GM23338 (cell line): ENCODE measurements at regions not wholly inside any gene's neighbourhood (a gene's known extent, or its start where the extent isn't known, plus 50 kb on each side); places are given as distances from the start of the nearest gene placed in this dataset.

ENCODE experiments used
- ATAC-seq: fragments of 200-7000 bp; cut with Tn5 transposase; 3 replicates; pipeline ENCODE4 v1.9.1; 2020
- DNase-seq: peaks from one replicate; pipeline ENCODE4 v3.0.0-alpha.2; 2015; ENCODE audit warnings: low spot score
- H2AFZ ChIP-seq: fragments of 200-600 bp; sonication (generic); 2 replicates; pipeline ENCODE4 v1.8.0; 2016; ENCODE audit warnings: antibody characterized with exemption, mild to moderate bottlenecking, moderate library complexity
- H3F3A ChIP-seq: fragments of 200-600 bp; sonication (generic); replicated peaks from 2 replicates; pipeline ENCODE4 v1.8.0; 2017; ENCODE audit warnings: antibody characterized with exemption, mixed run types, low read depth
- H3K27ac ChIP-seq: fragments of 200-600 bp; sonication (generic); 2 replicates; pipeline ENCODE4 v1.6.1; 2016; ENCODE audit warnings: low read depth
- H3K27me3 ChIP-seq: fragments of 200-600 bp; sonication (generic); 2 replicates; pipeline ENCODE4 v1.8.0; 2016; ENCODE audit warnings: mild to moderate bottlenecking, mixed run types, moderate library complexity; ENCODE audit not compliant: insufficient read depth
- H3K36me3 ChIP-seq: fragments of 200-600 bp; sonication (generic); 2 replicates; pipeline ENCODE4 v1.8.0; 2016; ENCODE audit warnings: mild to moderate bottlenecking; ENCODE audit not compliant: insufficient read depth
- H3K4me1 ChIP-seq: fragments of 200-600 bp; sonication (generic); 2 replicates; pipeline ENCODE4 v1.8.0; 2016; ENCODE audit warnings: mild to moderate bottlenecking, moderate library complexity; ENCODE audit not compliant: insufficient read depth
- H3K4me2 ChIP-seq: fragments of 200-600 bp; sonication (generic); 2 replicates; pipeline ENCODE4 v1.7.1; 2017; ENCODE audit warnings: mixed run types
- H3K4me3 ChIP-seq: fragments of 200-600 bp; sonication (generic); 2 replicates; pipeline ENCODE4 v1.6.1; 2016; ENCODE audit warnings: mixed run types
- H3K79me2 ChIP-seq: fragments of 200-600 bp; sonication (generic); replicated peaks from 2 replicates; pipeline ENCODE4 v1.8.0; 2017; ENCODE audit warnings: mild to moderate bottlenecking; ENCODE audit not compliant: insufficient read depth
- H3K9me2 ChIP-seq: fragments of 200-600 bp; sonication (generic); 2 replicates; pipeline ENCODE4 v1.8.0; 2017; ENCODE audit not compliant: insufficient read depth
- H4K20me1 ChIP-seq: fragments of 200-600 bp; sonication (generic); replicated peaks from 2 replicates; pipeline ENCODE4 v1.8.0; 2017; ENCODE audit warnings: mild to moderate bottlenecking; ENCODE audit not compliant: insufficient read depth
- H3K27ac Mint-ChIP-seq: 2 replicates; pipeline ENCODE4 v1.8.0; 2020; ENCODE audit warnings: inconsistent platforms, mild to moderate bottlenecking, moderate library complexity, mixed read lengths
- H3K27me3 Mint-ChIP-seq: 3 replicates; pipeline ENCODE4 v1.8.0; 2022; ENCODE audit warnings: low read depth, mild to moderate bottlenecking, moderate library complexity, mixed read lengths, inconsistent platforms; ENCODE audit not compliant: insufficient read depth, poor library complexity
- H3K36me3 Mint-ChIP-seq: 3 replicates; pipeline ENCODE4 v1.8.0; 2021; ENCODE audit warnings: low read depth, mild to moderate bottlenecking, inconsistent platforms, moderate library complexity, mixed read lengths
- H3K4me1 Mint-ChIP-seq: 3 replicates; pipeline ENCODE4 v1.8.0; 2020; ENCODE audit warnings: mild to moderate bottlenecking, inconsistent platforms, mixed read lengths
- H3K4me3 Mint-ChIP-seq: 3 replicates; pipeline ENCODE4 v1.8.0; 2021; ENCODE audit warnings: moderate library complexity, mild to moderate bottlenecking, inconsistent platforms, mixed read lengths
- H3K9me3 Mint-ChIP-seq: 3 replicates; pipeline ENCODE4 v1.8.0; 2020; ENCODE audit warnings: moderate library complexity, mild to moderate bottlenecking, inconsistent platforms, mixed read lengths
- CREB1 ChIP-seq: fragments of 250-450 bp; sonication (Bioruptor Pico); IDR thresholded peaks from 2 replicates; pipeline ENCODE4 v1.5.0; 2020; ENCODE audit warnings: low read depth, mild to moderate bottlenecking, moderate library complexity
- CTCF ChIP-seq, 2 experiments: fragments of 200-600 bp in 1 of 2; sonication (generic) in 1 of 2; conservative IDR thresholded peaks; 2 replicates each; pipeline versions ENCODE4 v1.5.1 to v1.6.1; 2016 to 2017; ENCODE audit warnings: antibody characterized with exemption in 2 of 2, low read depth in 2 of 2, mild to moderate bottlenecking in 2 of 2, moderate library complexity in 1 of 2
- EZH2 ChIP-seq: fragments of 200-600 bp; sonication (generic); IDR thresholded peaks from one replicate; pipeline ENCODE4 v1.8.0; 2017; ENCODE audit warnings: antibody characterized with exemption, mild to moderate bottlenecking, low read depth; ENCODE audit not compliant: unreplicated experiment
- EZH2phosphoT487 ChIP-seq: fragments of 200-600 bp; sonication (generic); IDR thresholded peaks from one replicate; pipeline ENCODE4 v1.8.1; 2018; ENCODE audit warnings: antibody characterized with exemption; ENCODE audit not compliant: unreplicated experiment
- NANOG ChIP-seq: IDR thresholded peaks from 2 replicates; pipeline ENCODE4 v1.6.1; 2016; ENCODE audit warnings: antibody characterized with exemption, borderline replicate concordance
- POLR2AphosphoS5 ChIP-seq: IDR thresholded peaks from 2 replicates; pipeline ENCODE4 v1.6.1; 2016; ENCODE audit warnings: antibody characterized with exemption, low read depth
- ZNF114 ChIP-seq: fragments of 250-450 bp; sonication (Bioruptor Pico); IDR thresholded peaks from 2 replicates; pipeline ENCODE4 v1.5.0; 2020; ENCODE audit warnings: mild to moderate bottlenecking, moderate library complexity
- ZNF331 ChIP-seq: fragments of 250-450 bp; sonication (Bioruptor Pico); IDR thresholded peaks from 2 replicates; pipeline ENCODE4 v1.5.0; 2020; ENCODE audit warnings: low read depth, mild to moderate bottlenecking, moderate library complexity
- TF ChIP-seq, protein P1 (sequence below): fragments of 250-450 bp; sonication (Bioruptor Pico); IDR thresholded peaks from 2 replicates; pipeline ENCODE4 v1.5.0; 2020; ENCODE audit warnings: mild to moderate bottlenecking, moderate library complexity

DNA sequence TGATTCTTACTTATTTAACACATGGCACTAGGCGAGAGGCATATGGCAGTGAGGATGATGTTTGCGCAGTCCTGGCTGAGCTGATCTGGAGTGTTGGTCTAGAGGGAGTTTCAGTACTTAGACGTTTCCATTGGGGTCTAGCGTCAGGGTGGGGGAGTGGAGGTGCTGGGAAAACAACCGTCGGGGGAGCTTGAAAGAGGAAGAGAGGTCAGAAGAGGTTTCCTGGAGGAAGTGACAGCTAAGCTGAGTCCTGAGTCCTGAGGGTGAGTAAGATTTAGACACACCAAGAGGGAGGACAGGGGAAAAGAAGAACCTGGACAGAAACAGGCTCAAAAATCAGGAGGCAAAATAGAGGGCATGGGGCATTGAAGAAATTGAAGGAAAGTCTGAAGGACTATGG, 81.4 kb downstream of the ALOX5AP start:
- no peaks in the 10 kb centered on the region; the same call in 2 of the 3 replicates for H3K4me1 Mint-ChIP-seq
- Histone ChIP-seq H3F3A (no peaks in the 10 kb centered on the region), H3K4me3 (no peak overlapping the region), H3K36me3 (no peaks in the 10 kb centered on the region), H3K27me3 (no peaks in the 10 kb centered on the region), H3K4me2 (no peak overlapping the region), H4K20me1 (no peaks in the 10 kb centered on the region), H3K27ac (no peak overlapping the region), H3K79me2 (no peaks in the 10 kb centered on the region), H2AFZ (peak overlapping the region; percentile 52; the same call in 1 of the 2 replicates), H3K4me1 (no peaks in the 10 kb centered on the region), H3K9me2 (no peaks in the 10 kb centered on the region)
- ATAC-seq, result no peak
- H3K27me3 Mint-ChIP-seq, result peaks cover 7% of the 10 kb centered on the region
- H3K36me3 Mint-ChIP-seq, result no peaks in the 10 kb centered on the region
- TF ChIP-seq CREB1 (CRISPR knock-in tag), result no peak
- TF ChIP-seq CTCF (conservative IDR thresholded peaks at IDR 0.05; ENCODE audit: low read depth in 2 of 2), result no peak
- no peak for TF ChIP-seq NANOG
- no peaks in the 10 kb centered on the region for H3K9me3 Mint-ChIP-seq
- DNase-seq, result no peak
- H3K4me3 Mint-ChIP-seq, result no peak overlapping the region
- H3K27ac Mint-ChIP-seq, result no peak overlapping the region

DNA sequence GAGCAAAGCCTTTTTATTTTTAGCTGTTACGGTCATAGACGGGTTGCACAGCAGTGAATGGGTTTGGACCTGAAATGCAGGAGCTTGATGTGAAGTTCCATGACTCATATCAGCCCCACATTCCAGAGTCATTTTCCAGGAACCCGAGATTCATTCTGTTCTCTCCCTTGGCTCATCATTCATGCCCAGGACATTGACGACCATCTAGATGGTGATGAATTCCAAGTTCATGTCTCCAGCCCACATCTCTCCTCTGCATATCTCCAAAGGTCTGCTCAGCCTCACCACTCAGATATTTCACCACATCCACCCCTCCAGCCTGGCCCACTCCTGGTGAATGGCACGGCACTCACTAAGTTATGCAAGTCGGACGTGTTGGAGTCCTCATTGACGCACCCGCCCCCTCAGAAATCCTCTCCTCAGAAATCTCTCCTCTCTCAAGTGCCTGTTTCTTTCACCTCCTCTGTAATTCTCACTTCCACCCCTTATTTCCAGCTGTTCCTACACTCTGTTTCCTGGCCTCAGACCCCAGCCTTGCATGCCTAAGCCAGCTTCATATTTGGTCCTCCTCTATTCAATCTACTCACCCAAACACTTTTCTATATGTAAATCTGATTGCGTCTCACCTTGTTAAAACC, 83.1 kb downstream of the ALOX5AP start:
- Mint-ChIP-seq H3K4me3 (no peak overlapping the region), H3K36me3 (no peaks in the 10 kb centered on the region), H3K27ac (no peak overlapping the region), H3K4me1 (no peaks in the 10 kb centered on the region; the same call in 2 of the 3 replicates), H3K9me3 (no peaks in the 10 kb centered on the region), H3K27me3 (peaks cover 7% of the 10 kb centered on the region)
- Histone ChIP-seq H3K4me3 (no peak overlapping the region), H3K79me2 (no peaks in the 10 kb centered on the region), H3K9me2 (no peaks in the 10 kb centered on the region), H4K20me1 (no peaks in the 10 kb centered on the region), H2AFZ (no peak overlapping the region), H3K36me3 (no peaks in the 10 kb centered on the region), H3K4me2 (no peak overlapping the region), H3K27me3 (no peaks in the 10 kb centered on the region), H3F3A (no peaks in the 10 kb centered on the region), H3K27ac (no peak overlapping the region), H3K4me1 (no peaks in the 10 kb centered on the region)
- DNase-seq (no peak), ATAC-seq (no peak)
- TF ChIP-seq EZH2 (no peak), EZH2phosphoT487 (no peak), ZNF331 (CRISPR knock-in tag) (no peak), CREB1 (CRISPR knock-in tag) (no peak), ZNF114 (no peak), POLR2AphosphoS5 (no peak), NANOG (no peak)
- TF ChIP-seq, protein P1, sequence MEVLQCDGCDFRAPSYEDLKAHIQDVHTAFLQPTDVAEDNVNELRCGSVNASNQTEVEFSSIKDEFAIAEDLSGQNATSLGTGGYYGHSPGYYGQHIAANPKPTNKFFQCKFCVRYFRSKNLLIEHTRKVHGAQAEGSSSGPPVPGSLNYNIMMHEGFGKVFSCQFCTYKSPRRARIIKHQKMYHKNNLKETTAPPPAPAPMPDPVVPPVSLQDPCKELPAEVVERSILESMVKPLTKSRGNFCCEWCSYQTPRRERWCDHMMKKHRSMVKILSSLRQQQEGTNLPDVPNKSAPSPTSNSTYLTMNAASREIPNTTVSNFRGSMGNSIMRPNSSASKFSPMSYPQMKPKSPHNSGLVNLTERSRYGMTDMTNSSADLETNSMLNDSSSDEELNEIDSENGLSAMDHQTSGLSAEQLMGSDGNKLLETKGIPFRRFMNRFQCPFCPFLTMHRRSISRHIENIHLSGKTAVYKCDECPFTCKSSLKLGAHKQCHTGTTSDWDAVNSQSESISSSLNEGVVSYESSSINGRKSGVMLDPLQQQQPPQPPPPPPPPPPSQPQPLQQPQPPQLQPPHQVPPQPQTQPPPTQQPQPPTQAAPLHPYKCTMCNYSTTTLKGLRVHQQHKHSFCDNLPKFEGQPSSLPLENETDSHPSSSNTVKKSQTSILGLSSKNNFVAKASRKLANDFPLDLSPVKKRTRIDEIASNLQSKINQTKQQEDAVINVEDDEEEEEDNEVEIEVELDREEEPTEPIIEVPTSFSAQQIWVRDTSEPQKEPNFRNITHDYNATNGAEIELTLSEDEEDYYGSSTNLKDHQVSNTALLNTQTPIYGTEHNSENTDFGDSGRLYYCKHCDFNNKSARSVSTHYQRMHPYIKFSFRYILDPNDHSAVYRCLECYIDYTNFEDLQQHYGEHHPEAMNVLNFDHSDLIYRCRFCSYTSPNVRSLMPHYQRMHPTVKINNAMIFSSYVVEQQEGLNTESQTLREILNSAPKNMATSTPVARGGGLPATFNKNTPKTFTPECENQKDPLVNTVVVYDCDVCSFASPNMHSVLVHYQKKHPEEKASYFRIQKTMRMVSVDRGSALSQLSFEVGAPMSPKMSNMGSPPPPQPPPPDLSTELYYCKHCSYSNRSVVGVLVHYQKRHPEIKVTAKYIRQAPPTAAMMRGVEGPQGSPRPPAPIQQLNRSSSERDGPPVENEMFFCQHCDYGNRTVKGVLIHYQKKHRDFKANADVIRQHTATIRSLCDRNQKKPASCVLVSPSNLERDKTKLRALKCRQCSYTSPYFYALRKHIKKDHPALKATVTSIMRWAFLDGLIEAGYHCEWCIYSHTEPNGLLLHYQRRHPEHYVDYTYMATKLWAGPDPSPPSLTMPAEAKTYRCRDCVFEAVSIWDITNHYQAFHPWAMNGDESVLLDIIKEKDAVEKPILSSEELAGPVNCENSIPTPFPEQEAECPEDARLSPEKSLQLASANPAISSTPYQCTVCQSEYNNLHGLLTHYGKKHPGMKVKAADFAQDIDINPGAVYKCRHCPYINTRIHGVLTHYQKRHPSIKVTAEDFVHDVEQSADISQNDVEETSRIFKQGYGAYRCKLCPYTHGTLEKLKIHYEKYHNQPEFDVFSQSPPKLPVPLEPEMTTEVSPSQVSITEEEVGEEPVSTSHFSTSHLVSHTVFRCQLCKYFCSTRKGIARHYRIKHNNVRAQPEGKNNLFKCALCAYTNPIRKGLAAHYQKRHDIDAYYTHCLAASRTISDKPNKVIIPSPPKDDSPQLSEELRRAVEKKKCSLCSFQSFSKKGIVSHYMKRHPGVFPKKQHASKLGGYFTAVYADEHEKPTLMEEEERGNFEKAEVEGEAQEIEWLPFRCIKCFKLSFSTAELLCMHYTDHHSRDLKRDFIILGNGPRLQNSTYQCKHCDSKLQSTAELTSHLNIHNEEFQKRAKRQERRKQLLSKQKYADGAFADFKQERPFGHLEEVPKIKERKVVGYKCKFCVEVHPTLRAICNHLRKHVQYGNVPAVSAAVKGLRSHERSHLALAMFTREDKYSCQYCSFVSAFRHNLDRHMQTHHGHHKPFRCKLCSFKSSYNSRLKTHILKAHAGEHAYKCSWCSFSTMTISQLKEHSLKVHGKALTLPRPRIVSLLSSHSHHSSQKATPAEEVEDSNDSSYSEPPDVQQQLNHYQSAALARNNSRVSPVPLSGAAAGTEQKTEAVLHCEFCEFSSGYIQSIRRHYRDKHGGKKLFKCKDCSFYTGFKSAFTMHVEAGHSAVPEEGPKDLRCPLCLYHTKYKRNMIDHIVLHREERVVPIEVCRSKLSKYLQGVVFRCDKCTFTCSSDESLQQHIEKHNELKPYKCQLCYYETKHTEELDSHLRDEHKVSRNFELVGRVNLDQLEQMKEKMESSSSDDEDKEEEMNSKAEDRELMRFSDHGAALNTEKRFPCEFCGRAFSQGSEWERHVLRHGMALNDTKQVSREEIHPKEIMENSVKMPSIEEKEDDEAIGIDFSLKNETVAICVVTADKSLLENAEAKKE (CRISPR knock-in tag), result no peak
